HEK293 (cell line): ENCODE measurements at regions not wholly inside any gene's neighbourhood (a gene's known extent, or its start where the extent isn't known, plus 50 kb on each side); places are given as distances from the start of the nearest gene placed in this dataset.

Experiments
- CTCF ChIA-PET: fragments of 350-600 bp; formaldehyde crosslinking; extraction: SDS; loops from one replicate; lab custom pipeline; 2021; ENCODE audit warnings: antibody characterized with exemption; lab: Yijun Ruan, JAX
- POLR2A ChIA-PET: fragments of 300-600 bp; formaldehyde crosslinking; extraction: SDS; loops from one replicate; lab custom pipeline; 2020; ENCODE audit warnings: antibody characterized with exemption, inconsistent platforms; lab: Yijun Ruan, JAX
- H3K27ac ChIP-seq: fragments of 200-500 bp; sonication (Bioruptor generic); 2 replicates; pipeline ENCODE4 v1.5.1; 2014; ENCODE audit warnings: low read depth, low read length, control low read depth, inconsistent platforms; ENCODE audit errors: extremely low read depth
- H3K36me3 ChIP-seq, 2 experiments: fragments of 200-500 bp in 1 of 2; sonication (Bioruptor generic) in 1 of 2; 1 replicate in 1 of 2; 2 replicates in 1 of 2; pipeline ENCODE4 v1.5.1; 2014 to 2017; ENCODE audit warnings: inconsistent platforms in 2 of 2, low read length in 2 of 2; ENCODE audit not compliant: control insufficient read depth in 2 of 2, insufficient read depth in 1 of 2
- H3K4me1 ChIP-seq: fragments of 200-500 bp; sonication (Bioruptor generic); 2 replicates; pipeline ENCODE4 v1.5.1; 2014; ENCODE audit warnings: mild to moderate bottlenecking, low read length, inconsistent platforms; ENCODE audit not compliant: control insufficient read depth, insufficient read depth
- H3K4me3 ChIP-seq: 2 replicates; pipeline ENCODE4 v1.5.1; 2011; ENCODE audit warnings: low read depth, mild to moderate bottlenecking, control low read depth, low read length, moderate library complexity
- H3K9me3 ChIP-seq: fragments of 200-500 bp; sonication (Bioruptor generic); 2 replicates; pipeline ENCODE4 v1.5.1; 2014; ENCODE audit warnings: low read depth, low read length, inconsistent platforms; ENCODE audit not compliant: control insufficient read depth, insufficient read depth
- GLI2 ChIP-seq: fragments of 450-650 bp; formaldehyde crosslinking; IDR thresholded peaks from 2 replicates; pipeline ENCODE4; 2017; ENCODE audit warnings: missing biosample characterization, missing genetic modification characterization, low read depth, borderline replicate concordance
- HOXC10 ChIP-seq: sonication (generic); formaldehyde crosslinking; IDR thresholded peaks from 2 replicates; pipeline ENCODE4 v1.8.1; 2023; ENCODE audit warnings: mild to moderate bottlenecking, missing genetic modification reagents
- OVOL3 ChIP-seq: fragments of 450-650 bp; formaldehyde crosslinking; IDR thresholded peaks from 2 replicates; pipeline ENCODE4 v1.5.1; 2016; ENCODE audit warnings: missing biosample characterization, missing genetic modification characterization
- REPIN1 ChIP-seq: fragments of 450-650 bp; formaldehyde crosslinking; IDR thresholded peaks from 2 replicates; pipeline ENCODE4 v1.5.1; 2017; ENCODE audit warnings: missing biosample characterization, missing genetic modification characterization, low read depth
- TCF7L2 ChIP-seq: IDR thresholded peaks from 2 replicates; pipeline ENCODE4 v1.6.1; 2011; ENCODE audit warnings: low read depth, mild to moderate bottlenecking, inconsistent platforms, low read length, moderate library complexity, borderline replicate concordance
- ZBTB20 ChIP-seq: fragments of 450-650 bp; formaldehyde crosslinking; IDR thresholded peaks from 2 replicates; pipeline ENCODE4 v1.5.1; 2016; ENCODE audit warnings: missing biosample characterization, missing genetic modification characterization
- ZBTB7A ChIP-seq: fragments of 450-650 bp; formaldehyde crosslinking; IDR thresholded peaks from 2 replicates; pipeline ENCODE4 v1.5.1; 2016; ENCODE audit warnings: low read depth, missing biosample characterization, missing genetic modification characterization
- ZNF121 ChIP-seq: fragments of 450-650 bp; formaldehyde crosslinking; IDR thresholded peaks from 2 replicates; pipeline ENCODE4 v1.5.1; 2016; ENCODE audit warnings: missing biosample characterization, missing genetic modification characterization
- ZNF133 ChIP-seq: fragments of 450-650 bp; formaldehyde crosslinking; IDR thresholded peaks from 2 replicates; pipeline ENCODE4 v1.5.1; 2016; ENCODE audit warnings: missing biosample characterization, missing genetic modification characterization
- ZNF19 ChIP-seq: fragments of 450-650 bp; formaldehyde crosslinking; IDR thresholded peaks from 2 replicates; pipeline ENCODE4; 2016; ENCODE audit warnings: missing biosample characterization, missing genetic modification characterization, low read depth
- ZNF211 ChIP-seq: fragments of 450-650 bp; formaldehyde crosslinking; IDR thresholded peaks from 2 replicates; pipeline ENCODE4 v1.5.1; 2016; ENCODE audit warnings: low read depth, missing biosample characterization, missing genetic modification characterization
- ZNF221 ChIP-seq: fragments of 450-650 bp; formaldehyde crosslinking; IDR thresholded peaks from 2 replicates; pipeline ENCODE4 v1.5.1; 2017; ENCODE audit warnings: missing biosample characterization, missing genetic modification characterization, borderline replicate concordance
- ZNF292 ChIP-seq: fragments of 450-650 bp; formaldehyde crosslinking; IDR thresholded peaks from 2 replicates; pipeline ENCODE4 v1.5.1; 2016; ENCODE audit warnings: low read depth, missing biosample characterization, missing genetic modification characterization, borderline replicate concordance
- ZNF423 ChIP-seq: fragments of 450-650 bp; formaldehyde crosslinking; IDR thresholded peaks from 2 replicates; pipeline ENCODE4 v1.5.1; 2016; ENCODE audit warnings: missing biosample characterization, missing genetic modification characterization
- ZNF426 ChIP-seq: fragments of 450-650 bp; formaldehyde crosslinking; IDR thresholded peaks from 2 replicates; pipeline ENCODE4 v1.5.1; 2017; ENCODE audit warnings: missing biosample characterization, missing genetic modification characterization, mild to moderate bottlenecking, inconsistent platforms, moderate library complexity
- ZNF560 ChIP-seq: fragments of 450-650 bp; formaldehyde crosslinking; IDR thresholded peaks from 2 replicates; pipeline ENCODE4 v1.5.1; 2017; ENCODE audit warnings: missing biosample characterization, missing genetic modification characterization, borderline replicate concordance
- ZNF585B ChIP-seq: fragments of 450-650 bp; formaldehyde crosslinking; IDR thresholded peaks from 2 replicates; pipeline ENCODE4 v1.5.1; 2016; ENCODE audit warnings: missing biosample characterization, missing genetic modification characterization
- ZNF596 ChIP-seq: fragments of 450-650 bp; IDR thresholded peaks from 2 replicates; pipeline ENCODE4 v1.5.0; 2018; ENCODE audit warnings: missing biosample characterization, mild to moderate bottlenecking, missing genetic modification characterization, moderate library complexity
- ZNF624 ChIP-seq: fragments of 450-650 bp; formaldehyde crosslinking; IDR thresholded peaks from 2 replicates; pipeline ENCODE4 v1.5.1; 2017; ENCODE audit warnings: missing biosample characterization, missing genetic modification characterization
- ZNF626 ChIP-seq: fragments of 450-650 bp; sonication (Bioruptor Pico); formaldehyde crosslinking; IDR thresholded peaks from 2 replicates; pipeline ENCODE4 v1.5.1; 2018; ENCODE audit warnings: missing biosample characterization, missing genetic modification characterization, inconsistent platforms
- ZNF785 ChIP-seq: fragments of 450-650 bp; formaldehyde crosslinking; IDR thresholded peaks from 2 replicates; pipeline ENCODE4 v1.5.1; 2016; ENCODE audit warnings: missing biosample characterization, missing genetic modification characterization
- ZXDB ChIP-seq: fragments of 450-650 bp; formaldehyde crosslinking; IDR thresholded peaks from 2 replicates; pipeline ENCODE4 v1.5.1; 2016; ENCODE audit warnings: missing biosample characterization, missing genetic modification characterization
- TF ChIP-seq, protein P1 (sequence below): fragments of 450-650 bp; formaldehyde crosslinking; IDR thresholded peaks from 2 replicates; pipeline ENCODE4 v1.5.1; 2016; ENCODE audit warnings: missing biosample characterization, missing genetic modification characterization, low read depth
- TF ChIP-seq, protein P2 (sequence below): fragments of 450-650 bp; IDR thresholded peaks from 2 replicates; pipeline ENCODE4 v1.5.1; 2018; ENCODE audit warnings: missing biosample characterization, missing genetic modification characterization
- TF ChIP-seq, protein P3 (sequence below): fragments of 450-650 bp; formaldehyde crosslinking; IDR thresholded peaks from 2 replicates; pipeline ENCODE4 v1.5.1; 2016; ENCODE audit warnings: missing biosample characterization, missing genetic modification characterization
- TF ChIP-seq, protein P4 (sequence below): fragments of 450-650 bp; formaldehyde crosslinking; IDR thresholded peaks from 2 replicates; pipeline ENCODE4 v1.5.1; 2016; ENCODE audit warnings: missing biosample characterization, missing genetic modification characterization
- TF ChIP-seq, protein P5 (sequence below): fragments of 450-650 bp; formaldehyde crosslinking; IDR thresholded peaks from 2 replicates; pipeline ENCODE4 v1.5.1; 2016; ENCODE audit warnings: missing biosample characterization, missing genetic modification characterization

DNA sequence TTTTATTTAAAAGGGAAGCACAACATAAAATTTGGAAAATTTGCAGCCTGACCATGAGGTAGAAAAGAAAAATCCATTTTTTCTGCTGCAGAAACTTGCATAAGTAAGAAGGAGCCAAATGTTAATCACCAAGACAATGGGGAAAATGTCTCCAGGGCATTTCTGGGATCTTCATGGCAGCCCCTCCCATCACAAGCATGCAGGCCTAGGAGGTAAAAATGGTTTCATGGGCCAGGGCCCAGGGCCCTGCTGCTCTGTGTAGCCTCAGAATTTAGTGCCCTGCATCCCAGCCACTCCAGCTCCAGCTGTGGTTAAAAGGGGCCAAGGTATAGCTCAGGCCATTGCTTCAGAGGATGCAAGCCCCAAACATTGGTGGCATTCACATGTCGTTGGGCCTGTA, 735.6 kb downstream of the GALC start:
- Histone ChIP-seq H3K36me3 (no peaks in the 10 kb centered on the region), H3K9me3 (no peaks in the 10 kb centered on the region), H3K27ac (no peak overlapping the region), H3K4me3 (no peak overlapping the region), H3K4me1 (no peaks in the 10 kb centered on the region)
- ChIA-PET POLR2A (no interaction called here), CTCF (no interaction called here)
- TF ChIP-seq HOXC10 (CRISPR knock-in tag) (no peak), OVOL3 (tag by site-specific recombination) (no peak), ZNF133 (no peak), TCF7L2 (no peak), ZBTB7A (tag by site-specific recombination) (no peak), ZNF423 (tag by site-specific recombination) (no peak), GLI2 (tag by site-specific recombination) (no peak), ZNF211 (tag by site-specific recombination) (no peak), ZNF121 (tag by site-specific recombination) (no peak), ZNF624 (tag by site-specific recombination) (no peak), ZNF426 (tag by site-specific recombination) (no peak), REPIN1 (tag by site-specific recombination) (no peak), ZNF19 (no peak), ZNF596 (tag by site-specific recombination) (no peak), ZNF221 (tag by site-specific recombination) (no peak)
- TF ChIP-seq, protein P1, sequence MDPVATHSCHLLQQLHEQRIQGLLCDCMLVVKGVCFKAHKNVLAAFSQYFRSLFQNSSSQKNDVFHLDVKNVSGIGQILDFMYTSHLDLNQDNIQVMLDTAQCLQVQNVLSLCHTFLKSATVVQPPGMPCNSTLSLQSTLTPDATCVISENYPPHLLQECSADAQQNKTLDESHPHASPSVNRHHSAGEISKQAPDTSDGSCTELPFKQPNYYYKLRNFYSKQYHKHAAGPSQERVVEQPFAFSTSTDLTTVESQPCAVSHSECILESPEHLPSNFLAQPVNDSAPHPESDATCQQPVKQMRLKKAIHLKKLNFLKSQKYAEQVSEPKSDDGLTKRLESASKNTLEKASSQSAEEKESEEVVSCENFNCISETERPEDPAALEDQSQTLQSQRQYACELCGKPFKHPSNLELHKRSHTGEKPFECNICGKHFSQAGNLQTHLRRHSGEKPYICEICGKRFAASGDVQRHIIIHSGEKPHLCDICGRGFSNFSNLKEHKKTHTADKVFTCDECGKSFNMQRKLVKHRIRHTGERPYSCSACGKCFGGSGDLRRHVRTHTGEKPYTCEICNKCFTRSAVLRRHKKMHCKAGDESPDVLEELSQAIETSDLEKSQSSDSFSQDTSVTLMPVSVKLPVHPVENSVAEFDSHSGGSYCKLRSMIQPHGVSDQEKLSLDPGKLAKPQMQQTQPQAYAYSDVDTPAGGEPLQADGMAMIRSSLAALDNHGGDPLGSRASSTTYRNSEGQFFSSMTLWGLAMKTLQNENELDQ (tag by site-specific recombination) = no peak

DNA sequence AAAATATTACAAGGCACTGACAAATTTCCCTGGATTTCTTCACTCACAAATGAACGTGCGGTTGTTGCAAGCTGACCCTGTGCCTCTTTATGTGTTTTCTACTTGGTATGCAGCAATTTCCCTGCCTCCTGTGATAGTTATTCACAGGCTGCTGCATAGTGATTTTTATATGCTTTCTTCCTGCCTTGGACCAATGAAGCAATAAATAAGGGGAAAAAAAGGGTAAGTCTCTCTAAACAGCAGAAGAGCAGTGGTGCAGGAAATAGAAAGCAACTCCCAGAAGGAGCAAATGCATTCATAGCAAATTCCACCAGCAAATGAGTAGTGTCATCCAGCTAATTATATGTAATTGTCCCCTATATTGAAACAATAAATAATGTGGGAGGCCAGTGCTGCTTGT, 737.9 kb downstream of the GALC start:
- POLR2A ChIA-PET = no interaction called here
- TF ChIP-seq, protein P2, sequence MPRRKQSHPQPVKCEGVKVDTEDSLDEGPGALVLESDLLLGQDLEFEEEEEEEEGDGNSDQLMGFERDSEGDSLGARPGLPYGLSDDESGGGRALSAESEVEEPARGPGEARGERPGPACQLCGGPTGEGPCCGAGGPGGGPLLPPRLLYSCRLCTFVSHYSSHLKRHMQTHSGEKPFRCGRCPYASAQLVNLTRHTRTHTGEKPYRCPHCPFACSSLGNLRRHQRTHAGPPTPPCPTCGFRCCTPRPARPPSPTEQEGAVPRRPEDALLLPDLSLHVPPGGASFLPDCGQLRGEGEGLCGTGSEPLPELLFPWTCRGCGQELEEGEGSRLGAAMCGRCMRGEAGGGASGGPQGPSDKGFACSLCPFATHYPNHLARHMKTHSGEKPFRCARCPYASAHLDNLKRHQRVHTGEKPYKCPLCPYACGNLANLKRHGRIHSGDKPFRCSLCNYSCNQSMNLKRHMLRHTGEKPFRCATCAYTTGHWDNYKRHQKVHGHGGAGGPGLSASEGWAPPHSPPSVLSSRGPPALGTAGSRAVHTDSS = no peak
- TF ChIP-seq ZNF785 = no peak
- TF ChIP-seq, protein P3, sequence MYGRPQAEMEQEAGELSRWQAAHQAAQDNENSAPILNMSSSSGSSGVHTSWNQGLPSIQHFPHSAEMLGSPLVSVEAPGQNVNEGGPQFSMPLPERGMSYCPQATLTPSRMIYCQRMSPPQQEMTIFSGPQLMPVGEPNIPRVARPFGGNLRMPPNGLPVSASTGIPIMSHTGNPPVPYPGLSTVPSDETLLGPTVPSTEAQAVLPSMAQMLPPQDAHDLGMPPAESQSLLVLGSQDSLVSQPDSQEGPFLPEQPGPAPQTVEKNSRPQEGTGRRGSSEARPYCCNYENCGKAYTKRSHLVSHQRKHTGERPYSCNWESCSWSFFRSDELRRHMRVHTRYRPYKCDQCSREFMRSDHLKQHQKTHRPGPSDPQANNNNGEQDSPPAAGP (tag by site-specific recombination) = no peak
- TF ChIP-seq, all 188 proteins: peak for 0
- Histone ChIP-seq H3K4me1 (no peaks in the 10 kb centered on the region), H3K4me3 (no peak overlapping the region), H3K9me3 (no peaks in the 10 kb centered on the region), H3K27ac (no peak overlapping the region), H3K36me3 (no peaks in the 10 kb centered on the region)
- CTCF ChIA-PET = no interaction called here

DNA sequence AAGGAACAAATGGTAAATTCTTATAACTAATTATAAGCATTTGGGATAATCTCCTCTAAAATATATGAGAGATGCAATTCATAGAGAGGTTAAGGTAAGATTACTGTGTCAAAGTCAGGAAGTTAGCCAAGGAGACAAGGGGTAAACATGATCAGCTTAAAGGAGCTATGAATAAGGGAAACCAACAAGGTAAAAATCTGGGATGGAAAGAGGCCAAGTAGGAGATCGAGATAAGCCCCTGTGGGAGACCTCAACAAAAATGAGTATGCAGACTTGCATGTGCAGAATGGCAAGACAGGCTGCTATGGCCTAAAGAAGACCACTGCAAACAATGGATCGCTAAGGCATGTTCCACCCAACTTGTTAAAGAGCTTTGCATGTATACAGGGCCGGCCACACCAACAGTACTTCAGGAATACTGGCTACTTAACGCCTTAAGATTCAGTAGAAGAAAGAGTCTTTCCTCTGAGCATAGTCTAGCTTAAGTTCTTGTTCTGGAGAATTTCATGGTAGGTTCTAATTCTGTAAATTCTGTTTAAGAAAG, 738.6 kb downstream of the GALC start:
- Histone ChIP-seq H3K27ac (no peak overlapping the region), H3K9me3 (no peaks in the 10 kb centered on the region), H3K4me1 (no peaks in the 10 kb centered on the region), H3K4me3 (no peak overlapping the region), H3K36me3 (no peaks in the 10 kb centered on the region)
- ChIA-PET CTCF (no interaction called here), POLR2A (no interaction called here)
- TF ChIP-seq ZNF560 (tag by site-specific recombination) (no peak), ZNF292 (no peak), ZBTB20 (tag by site-specific recombination) (no peak), ZNF585B (tag by site-specific recombination) (no peak), ZXDB (tag by site-specific recombination) (no peak), ZNF626 (tag by site-specific recombination) (no peak)
- TF ChIP-seq, protein P4, sequence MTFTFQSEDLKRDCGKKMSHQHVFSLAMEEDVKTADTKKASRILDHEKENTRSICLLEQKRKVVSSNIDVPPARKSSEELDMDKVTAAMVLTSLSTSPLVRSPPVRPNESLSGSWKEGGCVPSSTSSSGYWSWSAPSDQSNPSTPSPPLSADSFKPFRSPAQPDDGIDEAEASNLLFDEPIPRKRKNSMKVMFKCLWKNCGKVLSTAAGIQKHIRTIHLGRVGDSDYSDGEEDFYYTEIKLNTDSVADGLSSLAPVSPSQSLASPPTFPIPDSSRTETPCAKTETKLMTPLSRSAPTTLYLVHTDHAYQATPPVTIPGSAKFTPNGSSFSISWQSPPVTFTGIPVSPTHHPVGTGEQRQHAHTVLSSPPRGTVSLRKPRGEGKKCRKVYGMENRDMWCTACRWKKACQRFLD (tag by site-specific recombination) = no peak
- TF ChIP-seq, protein P5, sequence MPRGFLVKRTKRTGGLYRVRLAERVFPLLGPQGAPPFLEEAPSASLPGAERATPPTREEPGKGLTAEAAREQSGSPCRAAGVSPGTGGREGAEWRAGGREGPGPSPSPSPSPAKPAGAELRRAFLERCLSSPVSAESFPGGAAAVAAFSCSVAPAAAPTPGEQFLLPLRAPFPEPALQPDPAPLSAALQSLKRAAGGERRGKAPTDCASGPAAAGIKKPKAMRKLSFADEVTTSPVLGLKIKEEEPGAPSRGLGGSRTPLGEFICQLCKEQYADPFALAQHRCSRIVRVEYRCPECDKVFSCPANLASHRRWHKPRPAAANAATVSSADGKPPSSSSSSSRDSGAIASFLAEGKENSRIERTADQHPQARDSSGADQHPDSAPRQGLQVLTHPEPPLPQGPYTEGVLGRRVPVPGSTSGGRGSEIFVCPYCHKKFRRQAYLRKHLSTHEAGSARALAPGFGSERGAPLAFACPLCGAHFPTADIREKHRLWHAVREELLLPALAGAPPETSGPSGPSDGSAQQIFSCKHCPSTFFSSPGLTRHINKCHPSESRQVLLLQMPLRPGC = no peak
